HG03135 (cell line): ENCODE measurements at regions not wholly inside any gene's neighbourhood (a gene's known extent, or its start where the extent isn't known, plus 50 kb on each side); places are given as distances from the start of the nearest gene placed in this dataset.

Source experiments
- ATAC-seq: cut with Tn5 transposase; IDR thresholded peaks from one replicate; pipeline ENCODE4 v1.9.1; 2021; ENCODE audit warnings: mild to moderate bottlenecking, moderate library complexity; ENCODE audit not compliant: unreplicated experiment

- no peak for ATAC-seq
Observed at GRCh38 chr12:66838366-66838765, 159.5 kb upstream of the GRIP1 start.

GRCh38 chr12:66848967-66849366, 170.1 kb upstream of the GRIP1 start:
- no peak for ATAC-seq

- no peak for ATAC-seq
Observed at GRCh38 chr12:66851134-66851533, 172.3 kb upstream of the GRIP1 start.

GRCh38 chr12:66852091-66852490, 173.2 kb upstream of the GRIP1 start:
- ATAC-seq = no peak

GRCh38 chr12:66852765-66853164, 173.9 kb upstream of the GRIP1 start:
- ATAC-seq = no peak

GRCh38 chr12:66859751-66860440, 181.0 kb upstream of the GRIP1 start:
- ATAC-seq = no peak

- ATAC-seq = no peak
Observed at GRCh38 chr12:66860752-66861750, 182.2 kb upstream of the GRIP1 start.

GRCh38 chr12:66862356-66862985, 183.6 kb upstream of the GRIP1 start:
- no peak for ATAC-seq

GRCh38 chr12:66863276-66863675, 184.4 kb upstream of the GRIP1 start:
- no peak for ATAC-seq

GRCh38 chr12:66877925-66878324, 199.0 kb upstream of the GRIP1 start:
- no peak for ATAC-seq

- ATAC-seq = no peak
Observed at GRCh38 chr12:66879409-66879808, 200.5 kb upstream of the GRIP1 start.

GRCh38 chr12:66881386-66881785, 202.5 kb upstream of the GRIP1 start:
- ATAC-seq = no peak

GRCh38 chr12:66884091-66884490, 205.2 kb upstream of the GRIP1 start:
- ATAC-seq = no peak

- no peak for ATAC-seq
Observed at GRCh38 chr12:66885115-66885875, 206.4 kb upstream of the GRIP1 start.

GRCh38 chr12:66896797-66897196, 217.9 kb upstream of the GRIP1 start:
- ATAC-seq = no peak

GRCh38 chr12:66898700-66899469, 220.0 kb upstream of the GRIP1 start:
- ATAC-seq = no peak

- ATAC-seq = no peak
Observed at GRCh38 chr12:66899588-66899987, 220.7 kb upstream of the GRIP1 start.

GRCh38 chr12:66900616-66901015, 221.7 kb upstream of the GRIP1 start:
- ATAC-seq = no peak

GRCh38 chr12:66901138-66901932, 222.5 kb upstream of the GRIP1 start:
- ATAC-seq = peak; percentile 96
